ENCODE measurements at regions not wholly inside any gene's neighbourhood (a gene's known extent, or its start where the extent isn't known, plus 50 kb on each side); places are given as distances from the start of the nearest gene placed in this dataset.

DNA sequence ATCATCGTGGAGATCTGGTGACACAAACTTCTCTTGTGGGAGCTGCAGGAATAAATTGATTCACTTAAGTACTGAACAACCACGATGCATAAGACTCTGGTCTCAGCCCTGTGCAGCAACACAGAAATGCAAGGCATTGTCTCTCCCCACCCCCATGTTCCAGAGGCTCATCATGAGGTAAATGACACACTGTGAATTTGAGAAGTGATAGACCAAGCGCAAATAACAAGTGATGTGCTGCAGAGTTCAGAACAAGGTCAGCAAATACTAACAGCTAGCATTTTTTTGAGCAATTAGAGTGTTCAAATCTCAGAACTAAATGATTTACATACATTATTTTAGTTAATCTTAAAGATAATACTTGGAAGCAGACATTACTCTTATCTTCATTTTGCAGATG lies 223.7 kb downstream of the SEC16B start:
- TF ChIP-seq, protein P1, sequence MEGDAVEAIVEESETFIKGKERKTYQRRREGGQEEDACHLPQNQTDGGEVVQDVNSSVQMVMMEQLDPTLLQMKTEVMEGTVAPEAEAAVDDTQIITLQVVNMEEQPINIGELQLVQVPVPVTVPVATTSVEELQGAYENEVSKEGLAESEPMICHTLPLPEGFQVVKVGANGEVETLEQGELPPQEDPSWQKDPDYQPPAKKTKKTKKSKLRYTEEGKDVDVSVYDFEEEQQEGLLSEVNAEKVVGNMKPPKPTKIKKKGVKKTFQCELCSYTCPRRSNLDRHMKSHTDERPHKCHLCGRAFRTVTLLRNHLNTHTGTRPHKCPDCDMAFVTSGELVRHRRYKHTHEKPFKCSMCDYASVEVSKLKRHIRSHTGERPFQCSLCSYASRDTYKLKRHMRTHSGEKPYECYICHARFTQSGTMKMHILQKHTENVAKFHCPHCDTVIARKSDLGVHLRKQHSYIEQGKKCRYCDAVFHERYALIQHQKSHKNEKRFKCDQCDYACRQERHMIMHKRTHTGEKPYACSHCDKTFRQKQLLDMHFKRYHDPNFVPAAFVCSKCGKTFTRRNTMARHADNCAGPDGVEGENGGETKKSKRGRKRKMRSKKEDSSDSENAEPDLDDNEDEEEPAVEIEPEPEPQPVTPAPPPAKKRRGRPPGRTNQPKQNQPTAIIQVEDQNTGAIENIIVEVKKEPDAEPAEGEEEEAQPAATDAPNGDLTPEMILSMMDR (IDR thresholded peaks at IDR 0.05; ENCODE audit: poor library complexity, severe bottlenecking) = no peak
- no peak for TF ChIP-seq EZH2 (IDR thresholded peaks at IDR 0.05; ENCODE audit: borderline replicate concordance, insufficient read depth, low read length, poor library complexity, severe bottlenecking)
